ENCODE measurements at regions not wholly inside any gene's neighbourhood (a gene's known extent, or its start where the extent isn't known, plus 50 kb on each side); places are given as distances from the start of the nearest gene placed in this dataset.

DNA sequence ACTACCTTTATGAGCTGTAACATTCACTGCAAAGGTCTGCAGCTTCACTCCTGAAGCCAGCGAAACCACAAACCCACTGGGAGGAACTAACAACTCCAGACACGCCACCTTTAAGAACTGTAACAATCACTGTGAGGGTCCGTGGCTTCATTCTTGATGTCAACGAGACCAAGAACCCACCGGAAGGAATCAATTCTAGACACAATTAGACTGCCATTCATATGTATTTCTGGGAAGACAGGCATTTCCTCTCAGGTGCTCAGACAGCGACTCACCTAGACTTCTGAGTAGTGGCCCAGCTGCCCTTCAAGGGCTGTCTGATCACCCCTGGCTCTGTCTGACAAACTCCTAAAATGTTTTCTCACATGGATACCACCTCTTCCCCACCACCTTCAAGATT, 506.8 kb downstream of the PDCD6IP start:
- TF ChIP-seq POLR2A (IDR thresholded peaks at IDR 0.05; ENCODE audit: low read length) (no peak), GATA1 (IDR thresholded peaks at IDR 0.05; ENCODE audit: low read depth, low read length) (no peak)
